ENCODE measurements at regions not wholly inside any gene's neighbourhood (a gene's known extent, or its start where the extent isn't known, plus 50 kb on each side); places are given as distances from the start of the nearest gene placed in this dataset.

DNA sequence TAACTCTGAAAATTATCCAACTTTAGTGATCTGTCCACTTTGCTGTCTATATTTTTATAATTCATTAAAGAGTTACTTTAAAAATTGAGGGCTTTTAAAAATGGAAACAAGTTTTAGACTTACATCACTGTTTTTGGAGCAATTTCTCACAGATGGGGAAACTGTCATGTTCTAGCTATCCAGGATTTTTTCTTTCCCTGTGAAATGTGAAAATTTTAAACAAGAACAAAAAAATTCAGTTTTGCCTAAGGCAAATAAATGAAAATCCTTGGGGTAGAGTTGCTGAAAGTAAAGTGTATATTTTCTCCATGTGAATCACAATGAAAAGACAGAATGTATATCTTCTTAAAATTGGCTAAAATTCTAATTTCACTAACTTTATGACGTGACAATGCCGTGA is 553.7 kb downstream of the MCTP2 start:
- no peaks in the 10 kb centered on the region for H3K36me3 Mint-ChIP-seq
- CTCF ChIA-PET = no interaction called here

GRCh38 chr15:94791008-94791407 is 559.6 kb downstream of the MCTP2 start:
- CTCF ChIA-PET = no interaction called here
- H3K4me1 Mint-ChIP-seq = no peaks in the 10 kb centered on the region
- H3K9me3 Mint-ChIP-seq = no peaks in the 10 kb centered on the region
- H3K4me3 Mint-ChIP-seq = no peak overlapping the region
- H3K27ac Mint-ChIP-seq = no peak overlapping the region
- H3K36me3 Mint-ChIP-seq = no peaks in the 10 kb centered on the region
- no peaks in the 10 kb centered on the region for H3K27me3 Mint-ChIP-seq
- DNase-seq = no peak

More for the DNA sequence above, 553.7 kb downstream of the MCTP2 start:
- DNase-seq = no peak
- Mint-ChIP-seq H3K4me1 (no peaks in the 10 kb centered on the region), H3K27ac (no peak overlapping the region), H3K4me3 (no peak overlapping the region), H3K9me3 (no peaks in the 10 kb centered on the region), H3K27me3 (no peaks in the 10 kb centered on the region)

DNA sequence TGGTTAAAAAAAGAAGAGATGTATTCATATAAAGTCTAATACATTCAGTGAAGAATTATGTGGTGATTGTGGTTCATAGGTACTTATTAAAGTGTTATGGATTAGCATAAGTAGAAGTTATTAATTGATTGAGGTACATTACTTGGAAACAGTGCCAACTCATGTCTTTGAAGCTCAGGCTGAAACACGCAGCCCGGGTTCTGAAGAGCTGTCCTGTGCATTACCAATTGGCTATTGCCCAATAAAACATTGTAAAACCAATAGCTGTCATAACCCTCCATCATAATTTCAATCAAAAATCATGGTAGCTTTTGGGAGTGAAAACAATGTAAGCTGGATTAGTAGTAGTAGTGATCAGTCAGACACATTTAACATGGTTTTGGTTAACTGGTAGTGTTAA is 560.1 kb downstream of the MCTP2 start:
- no peak for DNase-seq
- Mint-ChIP-seq H3K9me3 (no peaks in the 10 kb centered on the region), H3K4me1 (no peaks in the 10 kb centered on the region), H3K36me3 (no peaks in the 10 kb centered on the region), H3K27ac (no peak overlapping the region), H3K27me3 (no peaks in the 10 kb centered on the region), H3K4me3 (no peak overlapping the region)
- CTCF ChIA-PET = no interaction called here

GRCh38 chr15:94792196-94792595 is 560.8 kb downstream of the MCTP2 start:
- Mint-ChIP-seq H3K36me3 (no peaks in the 10 kb centered on the region), H3K27me3 (no peaks in the 10 kb centered on the region), H3K4me1 (no peaks in the 10 kb centered on the region), H3K4me3 (no peak overlapping the region), H3K9me3 (no peaks in the 10 kb centered on the region), H3K27ac (no peak overlapping the region)
- CTCF ChIA-PET = no interaction called here
- DNase-seq = no peak

GRCh38 chr15:94793207-94793606 is 561.8 kb downstream of the MCTP2 start:
- CTCF ChIA-PET = no interaction called here
- no peak for DNase-seq
- no peaks in the 10 kb centered on the region for H3K36me3 Mint-ChIP-seq
- H3K9me3 Mint-ChIP-seq = peaks cover 2% of the 10 kb centered on the region
- no peak overlapping the region for H3K4me3 Mint-ChIP-seq
- no peaks in the 10 kb centered on the region for H3K27me3 Mint-ChIP-seq
- no peaks in the 10 kb centered on the region for H3K4me1 Mint-ChIP-seq
- H3K27ac Mint-ChIP-seq = no peak overlapping the region

- DNase-seq = no peak
Observed at GRCh38 chr15:94793641-94794040, 562.3 kb downstream of the MCTP2 start.

DNA sequence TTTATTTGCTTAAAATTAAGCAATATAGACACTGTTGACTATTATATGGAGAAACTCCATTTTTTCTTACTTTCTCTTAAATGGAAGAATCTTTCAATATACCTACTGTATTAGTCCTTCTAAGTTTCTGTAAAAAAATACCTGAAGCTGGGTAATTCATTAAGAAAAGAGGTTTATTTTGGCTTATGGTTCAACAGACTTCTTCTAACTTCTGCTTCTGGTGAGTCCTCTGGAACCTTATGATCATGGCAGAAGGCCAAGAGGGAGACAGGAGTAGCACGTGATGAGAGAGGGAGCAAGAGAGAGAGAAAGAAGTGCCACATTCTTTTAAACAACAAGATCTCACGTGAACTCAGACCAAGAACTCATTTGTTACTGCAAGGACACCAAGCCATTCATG is 573.3 kb downstream of the MCTP2 start:
- Mint-ChIP-seq H3K27me3 (no peaks in the 10 kb centered on the region), H3K9me3 (no peaks in the 10 kb centered on the region), H3K36me3 (no peaks in the 10 kb centered on the region), H3K4me1 (no peaks in the 10 kb centered on the region), H3K4me3 (no peak overlapping the region), H3K27ac (no peak overlapping the region)
- CTCF ChIA-PET = no interaction called here
- no peak for DNase-seq

More at GRCh38 chr15:94793641-94794040, 562.3 kb downstream of the MCTP2 start:
- Mint-ChIP-seq H3K9me3 (peaks cover 2% of the 10 kb centered on the region), H3K36me3 (no peaks in the 10 kb centered on the region), H3K4me1 (no peaks in the 10 kb centered on the region), H3K27ac (no peak overlapping the region), H3K4me3 (no peak overlapping the region), H3K27me3 (no peaks in the 10 kb centered on the region)
- CTCF ChIA-PET = no interaction called here

DNA sequence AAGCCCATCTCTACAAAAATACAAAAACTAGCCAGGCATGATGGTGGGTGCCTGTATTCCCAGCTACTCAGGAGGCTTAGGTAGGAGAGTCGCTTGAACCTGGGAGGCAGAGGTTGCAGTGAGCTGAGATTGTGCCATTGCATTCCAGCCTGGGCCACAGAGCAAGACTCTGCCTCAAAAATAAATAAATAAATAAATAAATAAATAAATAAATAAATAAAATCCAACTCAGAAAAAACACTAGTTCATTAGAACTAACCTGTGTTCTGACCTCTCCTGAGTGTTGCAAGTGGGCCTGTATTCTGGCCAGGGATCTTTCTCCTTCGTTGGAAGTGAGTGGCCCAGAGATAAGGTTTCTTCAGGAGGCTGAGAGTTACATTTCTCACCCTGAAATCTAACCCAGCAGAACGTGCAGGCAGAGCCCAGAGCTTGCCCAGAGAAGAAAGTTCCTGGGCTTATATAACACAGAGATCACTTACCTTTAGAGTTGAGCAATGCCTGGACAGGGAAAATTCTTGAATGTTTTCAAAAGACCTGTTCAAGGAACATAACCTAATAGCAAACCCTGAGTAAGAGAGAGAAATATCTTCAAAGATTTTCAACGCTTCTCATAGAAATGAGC is 583.9 kb downstream of the MCTP2 start:
- Mint-ChIP-seq H3K4me3 (no peak overlapping the region), H3K27ac (no peak overlapping the region), H3K9me3 (peaks cover 3% of the 10 kb centered on the region), H3K36me3 (no peaks in the 10 kb centered on the region), H3K27me3 (no peaks in the 10 kb centered on the region), H3K4me1 (no peaks in the 10 kb centered on the region)
- DNase-seq = no peak
- CTCF ChIA-PET = no interaction called here

DNA sequence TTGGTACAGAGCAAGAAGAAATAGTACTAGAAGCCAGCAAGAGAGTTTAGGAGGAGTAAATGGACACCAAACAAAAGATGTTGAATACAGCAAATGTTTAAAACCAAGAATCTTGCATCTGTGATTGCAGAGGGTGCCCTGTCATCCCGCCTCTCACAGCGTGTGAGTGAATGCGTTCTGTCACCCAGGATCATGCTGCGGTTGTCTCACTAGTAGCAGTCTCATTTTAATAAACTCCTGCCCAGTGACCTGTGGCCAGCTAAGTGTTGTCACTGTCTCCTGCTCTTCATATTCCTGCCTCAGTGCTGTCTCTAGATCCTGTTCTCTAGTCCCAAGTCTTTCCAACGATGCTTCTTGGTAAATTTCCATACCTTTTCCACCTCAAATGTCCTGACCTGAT is 584.6 kb downstream of the MCTP2 start:
- Mint-ChIP-seq H3K27me3 (no peaks in the 10 kb centered on the region), H3K27ac (no peak overlapping the region), H3K9me3 (peaks cover 3% of the 10 kb centered on the region), H3K4me3 (no peak overlapping the region), H3K36me3 (no peaks in the 10 kb centered on the region), H3K4me1 (no peaks in the 10 kb centered on the region)
- CTCF ChIA-PET = no interaction called here
- no peak for DNase-seq

DNA sequence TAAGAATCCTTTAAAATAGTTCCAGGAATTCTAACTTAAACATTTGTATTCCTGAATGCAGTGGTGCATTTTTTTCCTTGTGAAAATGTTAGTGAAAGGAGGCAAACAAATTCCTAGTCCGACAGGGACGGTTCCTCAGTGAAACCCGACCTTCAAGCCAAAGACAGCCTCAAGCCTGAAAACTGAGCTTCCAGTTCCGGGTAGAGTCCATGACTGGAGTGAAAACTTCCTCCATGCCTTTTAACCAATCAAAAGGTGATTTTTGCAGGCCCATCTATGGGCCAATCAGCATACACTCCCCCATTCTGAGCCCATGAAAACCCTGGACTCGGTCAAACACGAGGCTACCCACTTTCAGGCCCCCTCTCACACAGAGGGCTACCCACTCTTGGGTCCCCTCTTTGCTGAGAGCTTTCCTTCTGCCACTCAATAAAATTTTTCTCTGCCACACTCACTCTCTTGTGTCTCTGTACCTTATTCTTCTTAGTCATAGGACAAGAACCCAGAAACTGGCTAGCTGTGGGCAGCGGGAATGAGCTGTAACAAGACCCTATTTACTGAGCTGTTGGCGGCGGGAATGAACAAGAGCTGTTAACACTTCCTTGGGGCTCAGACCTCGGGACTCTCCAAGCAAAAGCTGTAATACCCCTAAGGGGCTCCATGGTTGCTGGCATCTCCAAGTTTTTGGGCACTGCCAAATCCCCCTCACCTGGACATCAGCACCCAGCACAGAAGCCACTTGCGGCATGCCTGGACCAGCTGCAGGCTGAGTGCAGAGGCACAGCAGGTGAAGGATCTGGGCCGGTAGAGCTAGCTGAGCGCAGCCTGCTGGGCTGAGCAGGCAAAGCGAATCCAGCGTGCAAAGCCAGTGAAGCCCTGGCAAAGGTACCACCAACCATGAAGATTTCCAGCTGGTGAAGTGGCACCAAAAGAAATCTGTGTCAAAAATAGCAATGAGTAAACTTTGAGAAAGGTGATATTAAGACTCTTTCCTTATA is 598.8 kb downstream of the MCTP2 start:
- H3K27me3 Mint-ChIP-seq = no peaks in the 10 kb centered on the region
- H3K9me3 Mint-ChIP-seq = no peaks in the 10 kb centered on the region
- no peaks in the 10 kb centered on the region for H3K36me3 Mint-ChIP-seq
- no peak overlapping the region for H3K27ac Mint-ChIP-seq
- DNase-seq = no peak
- CTCF ChIA-PET = no interaction called here
- no peak overlapping the region for H3K4me3 Mint-ChIP-seq
- no peaks in the 10 kb centered on the region for H3K4me1 Mint-ChIP-seq

GRCh38 chr15:94834000-94834399 is 602.6 kb downstream of the MCTP2 start:
- H3K4me1 Mint-ChIP-seq = no peaks in the 10 kb centered on the region
- CTCF ChIA-PET = no interaction called here
- H3K4me3 Mint-ChIP-seq = no peak overlapping the region
- DNase-seq = no peak
- peaks cover 2% of the 10 kb centered on the region for H3K9me3 Mint-ChIP-seq
- H3K27me3 Mint-ChIP-seq = no peaks in the 10 kb centered on the region
- no peak overlapping the region for H3K27ac Mint-ChIP-seq
- no peaks in the 10 kb centered on the region for H3K36me3 Mint-ChIP-seq

GRCh38 chr15:94834494-94834893 is 603.1 kb downstream of the MCTP2 start:
- H3K27me3 Mint-ChIP-seq = no peaks in the 10 kb centered on the region
- H3K36me3 Mint-ChIP-seq = no peaks in the 10 kb centered on the region
- CTCF ChIA-PET = no interaction called here
- DNase-seq = no peak
- no peak overlapping the region for H3K4me3 Mint-ChIP-seq
- H3K9me3 Mint-ChIP-seq = peaks cover 2% of the 10 kb centered on the region
- no peaks in the 10 kb centered on the region for H3K4me1 Mint-ChIP-seq
- no peak overlapping the region for H3K27ac Mint-ChIP-seq

DNA sequence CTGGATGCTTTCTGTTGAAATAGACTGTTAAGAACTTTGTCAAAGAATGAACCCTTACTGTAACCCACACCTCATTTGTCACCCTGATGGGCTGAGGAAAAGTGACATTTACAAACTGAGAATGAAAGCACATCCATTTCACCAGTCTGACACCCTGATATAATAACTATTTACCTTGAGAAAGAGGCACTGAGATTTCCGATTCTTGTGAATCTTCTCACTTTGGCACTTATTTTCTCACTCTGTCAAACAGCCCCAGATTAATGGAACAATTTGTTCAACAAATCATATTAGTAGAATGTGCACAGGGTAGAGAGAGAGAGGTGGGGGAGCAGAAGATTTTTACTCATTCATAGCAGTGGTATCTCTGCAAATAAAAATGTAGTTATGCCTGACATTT is 606.9 kb downstream of the MCTP2 start:
- no peak overlapping the region for H3K27ac Mint-ChIP-seq
- peaks cover 2% of the 10 kb centered on the region for H3K9me3 Mint-ChIP-seq
- H3K36me3 Mint-ChIP-seq = no peaks in the 10 kb centered on the region
- CTCF ChIA-PET = no interaction called here
- DNase-seq = no peak
- H3K4me3 Mint-ChIP-seq = no peak overlapping the region
- no peaks in the 10 kb centered on the region for H3K27me3 Mint-ChIP-seq
- no peaks in the 10 kb centered on the region for H3K4me1 Mint-ChIP-seq

GRCh38 chr15:94840794-94841783 is 609.7 kb downstream of the MCTP2 start:
- no peaks in the 10 kb centered on the region for H3K36me3 Mint-ChIP-seq
- H3K9me3 Mint-ChIP-seq = no peaks in the 10 kb centered on the region
- no peak overlapping the region for H3K27ac Mint-ChIP-seq
- no peak for DNase-seq
- no peak overlapping the region for H3K4me3 Mint-ChIP-seq
- CTCF ChIA-PET = no interaction called here
- peaks cover 5% of the 10 kb centered on the region for H3K4me1 Mint-ChIP-seq
- peaks cover 20% of the 10 kb centered on the region for H3K27me3 Mint-ChIP-seq
